Astrocyte (in vitro differentiated cells and primary cell): ENCODE measurements at regions not wholly inside any gene's neighbourhood (a gene's known extent, or its start where the extent isn't known, plus 50 kb on each side); places are given as distances from the start of the nearest gene placed in this dataset.

Experiments
- CTCF ChIP-seq: IDR thresholded peaks from 2 replicates; pipeline ENCODE4 v1.5.1; 2011; ENCODE audit warnings: low read depth, mild to moderate bottlenecking, inconsistent platforms, low read length, moderate library complexity; ENCODE audit not compliant: insufficient read depth
- EZH2 ChIP-seq: IDR thresholded peaks from 2 replicates; pipeline ENCODE4 v1.6.1; 2012; ENCODE audit warnings: mild to moderate bottlenecking, low read length, inconsistent platforms; ENCODE audit not compliant: insufficient read depth

DNA sequence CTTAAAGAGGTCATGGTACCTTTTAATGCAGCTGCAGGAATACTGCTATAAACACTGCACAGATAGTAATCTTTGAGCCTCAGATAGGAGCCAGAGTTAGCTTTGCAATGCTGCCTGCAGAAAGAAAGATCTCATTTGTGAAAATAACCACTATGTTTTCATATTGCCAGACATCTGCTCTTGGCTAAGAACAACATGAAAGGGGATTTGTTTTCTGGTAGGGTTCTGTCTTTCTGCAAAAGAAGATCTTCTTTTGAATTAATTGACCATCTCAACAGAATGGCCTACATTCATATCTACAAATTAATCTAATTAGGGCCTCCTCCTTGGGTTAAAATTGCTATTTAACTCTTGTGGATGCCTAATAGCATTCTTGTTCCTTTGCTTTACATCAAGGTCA lies 177.6 kb upstream of the DPYD start:
- no peak for TF ChIP-seq CTCF
- no peak for TF ChIP-seq EZH2
